Fibroblast of the conjunctiva (primary cell): ENCODE measurements at regions not wholly inside any gene's neighbourhood (a gene's known extent, or its start where the extent isn't known, plus 50 kb on each side); places are given as distances from the start of the nearest gene placed in this dataset.

Source experiments
- DNase-seq: peaks from one replicate; pipeline ENCODE4 v3.0.0-alpha.2; 2010; ENCODE audit warnings: low read depth

GRCh38 chr17:5820721-5821456 lies 236.6 kb upstream of the NLRP1 start:
- DNase-seq, result no peak

DNA sequence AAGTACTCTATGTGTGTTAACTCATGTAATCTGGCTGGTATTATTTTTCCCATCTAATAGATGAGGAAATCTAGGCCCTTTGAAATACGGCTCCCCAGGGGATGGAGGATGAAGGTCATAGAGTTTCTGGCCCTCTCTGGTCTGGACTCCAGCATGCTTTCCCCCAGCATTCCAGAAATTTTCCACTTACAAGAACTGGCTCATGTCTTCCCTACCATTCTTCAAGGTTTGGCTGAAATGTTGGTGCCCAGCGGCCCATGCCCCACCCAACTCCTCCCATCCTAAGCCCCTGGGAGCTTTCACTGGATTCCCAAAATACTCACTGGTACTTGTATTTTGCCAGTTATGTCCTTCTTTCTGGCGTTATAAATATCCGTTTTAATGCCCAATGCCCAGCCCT lies 237.5 kb upstream of the NLRP1 start:
- no peak for DNase-seq

GRCh38 chr17:5822281-5823060 lies 238.2 kb upstream of the NLRP1 start:
- DNase-seq, result no peak

GRCh38 chr17:5823219-5823618 lies 238.9 kb upstream of the NLRP1 start:
- no peak for DNase-seq

DNA sequence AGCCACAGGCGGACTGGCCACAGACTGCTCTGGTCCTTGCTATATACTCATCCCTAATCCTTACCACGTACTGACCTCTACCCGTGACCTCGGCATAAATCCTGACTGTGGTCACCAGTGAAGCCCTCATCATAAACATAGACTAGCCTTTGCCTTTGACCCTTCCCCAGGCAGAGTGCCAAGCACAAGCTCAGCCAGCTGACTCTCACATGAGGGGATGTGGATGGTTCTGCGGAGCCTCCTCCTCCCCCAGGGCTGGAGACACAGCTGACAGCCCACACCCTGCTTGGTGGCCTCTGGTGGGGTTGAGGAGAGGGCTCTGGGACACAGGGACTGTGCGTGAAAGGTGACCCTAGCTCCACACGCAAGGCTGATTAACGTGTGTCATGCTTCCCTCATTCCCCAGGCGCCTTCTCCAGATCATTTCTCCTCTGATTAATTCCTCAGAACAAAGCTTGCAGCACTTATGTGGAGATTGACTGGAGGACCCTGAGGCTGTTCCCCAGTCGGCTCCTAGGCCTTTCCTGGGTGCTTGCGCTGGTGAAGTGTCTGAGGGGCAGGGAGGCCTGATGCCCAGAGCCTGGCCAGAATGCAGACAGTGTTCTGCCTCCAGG lies 241.5 kb upstream of the NLRP1 start:
- DNase-seq, result no peak

GRCh38 chr17:5826384-5826783 lies 242.1 kb upstream of the NLRP1 start:
- no peak for DNase-seq

DNA sequence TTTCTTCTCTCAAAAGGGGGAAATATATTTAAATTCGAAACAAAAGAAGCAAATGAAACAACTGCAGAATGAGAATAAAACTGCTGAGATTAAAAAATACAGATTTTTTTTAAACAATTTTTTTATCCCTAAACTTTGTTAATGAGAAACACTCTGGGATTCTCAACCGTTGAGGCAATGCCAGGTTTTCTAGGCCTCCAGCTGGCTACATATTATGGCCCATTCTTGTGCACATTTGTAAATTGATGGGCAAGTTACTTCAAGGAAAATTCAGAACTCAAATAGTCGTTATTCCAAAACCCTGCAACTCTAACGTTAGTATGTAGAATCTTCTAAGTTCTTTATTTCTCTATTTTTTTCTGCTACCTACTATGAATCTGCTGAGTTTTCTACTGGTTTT lies 239.3 kb upstream of the WSCD1 start:
- DNase-seq, result no peak

GRCh38 chr17:5832886-5833285 lies 237.3 kb upstream of the WSCD1 start:
- no peak for DNase-seq

- peak; percentile 29 for DNase-seq
Measured at GRCh38 chr17:5837055-5837491, 233.1 kb upstream of the WSCD1 start.

GRCh38 chr17:5838661-5839300 lies 231.4 kb upstream of the WSCD1 start:
- DNase-seq, result no peak

- DNase-seq, result no peak
Measured at GRCh38 chr17:5840811-5841446, 229.2 kb upstream of the WSCD1 start.

GRCh38 chr17:5841862-5842261 lies 228.3 kb upstream of the WSCD1 start:
- DNase-seq, result no peak

DNA sequence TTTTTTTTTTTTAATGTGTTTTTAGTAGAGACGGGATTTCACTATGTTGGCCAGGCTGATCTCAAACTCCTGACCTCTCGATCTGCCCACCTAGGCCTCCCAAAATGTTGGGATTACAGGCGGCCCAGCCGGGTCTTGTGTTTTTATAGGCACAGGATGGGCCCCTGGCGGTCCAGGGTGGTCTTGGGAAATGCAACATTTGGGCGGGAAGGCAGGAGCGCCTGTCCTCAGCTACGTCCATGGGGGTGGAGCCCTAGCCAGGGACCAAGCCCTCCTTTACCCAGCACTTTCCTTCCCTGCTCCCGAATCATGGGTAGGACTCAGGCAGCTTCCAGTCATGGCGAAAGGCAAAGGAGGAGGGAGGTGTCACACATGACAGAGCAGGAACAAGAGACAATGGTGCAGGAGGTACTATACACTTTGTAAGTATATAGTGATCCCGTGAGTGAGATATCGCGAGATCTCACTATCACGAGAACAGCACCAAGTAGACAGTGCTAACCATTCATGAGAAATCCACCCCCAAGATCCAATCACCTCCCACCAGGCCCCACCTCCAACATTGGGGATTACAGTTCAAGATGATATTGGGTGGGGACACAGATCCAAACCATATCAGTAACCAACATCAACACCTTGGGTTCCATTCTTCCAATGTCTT lies 226.7 kb upstream of the WSCD1 start:
- DNase-seq, result no peak

DNA sequence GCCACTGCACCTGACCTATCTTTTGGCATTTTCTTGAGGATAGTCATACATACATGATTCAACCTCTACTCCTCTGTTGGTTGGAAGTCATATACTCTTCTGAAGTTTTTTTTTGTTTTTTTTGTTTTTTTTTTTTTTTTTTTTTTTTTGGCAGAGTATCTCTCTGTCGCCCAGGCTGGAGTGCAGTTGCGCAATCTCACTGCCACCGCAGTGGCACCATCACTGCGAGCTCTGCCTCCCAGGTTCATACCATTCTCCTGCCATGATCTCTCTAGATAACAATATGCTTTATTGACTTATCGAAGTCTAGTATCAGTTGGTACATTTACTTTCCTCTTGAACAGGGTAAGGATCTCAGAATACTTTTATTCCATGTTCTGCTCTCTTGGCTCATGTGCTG lies 224.2 kb upstream of the WSCD1 start:
- no peak for DNase-seq

GRCh38 chr17:5854871-5855554 lies 215.2 kb upstream of the WSCD1 start:
- no peak for DNase-seq

DNA sequence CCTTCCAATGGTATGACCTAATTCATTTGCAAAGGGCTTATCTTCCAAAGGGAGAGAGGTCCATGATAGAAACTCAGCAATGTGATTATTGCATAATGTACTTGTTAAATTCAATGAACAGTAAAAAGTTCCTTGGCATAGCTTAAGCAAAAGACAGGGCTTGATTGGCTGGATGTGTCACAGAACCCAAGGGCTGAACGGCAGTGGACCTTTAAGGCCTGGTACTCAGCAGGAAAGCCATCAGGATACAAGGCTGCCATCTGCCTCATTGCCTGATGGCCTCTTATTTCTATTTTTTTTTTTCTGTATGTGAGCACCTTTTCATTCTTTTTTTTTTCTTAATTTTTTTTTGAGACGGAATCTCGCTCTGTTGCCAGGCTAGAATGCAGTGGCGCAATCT lies 208.9 kb upstream of the WSCD1 start:
- no peak for DNase-seq

GRCh38 chr17:5861854-5862253 lies 208.3 kb upstream of the WSCD1 start:
- no peak for DNase-seq

- no peak for DNase-seq
Measured at GRCh38 chr17:5862395-5862794, 207.8 kb upstream of the WSCD1 start.

DNA sequence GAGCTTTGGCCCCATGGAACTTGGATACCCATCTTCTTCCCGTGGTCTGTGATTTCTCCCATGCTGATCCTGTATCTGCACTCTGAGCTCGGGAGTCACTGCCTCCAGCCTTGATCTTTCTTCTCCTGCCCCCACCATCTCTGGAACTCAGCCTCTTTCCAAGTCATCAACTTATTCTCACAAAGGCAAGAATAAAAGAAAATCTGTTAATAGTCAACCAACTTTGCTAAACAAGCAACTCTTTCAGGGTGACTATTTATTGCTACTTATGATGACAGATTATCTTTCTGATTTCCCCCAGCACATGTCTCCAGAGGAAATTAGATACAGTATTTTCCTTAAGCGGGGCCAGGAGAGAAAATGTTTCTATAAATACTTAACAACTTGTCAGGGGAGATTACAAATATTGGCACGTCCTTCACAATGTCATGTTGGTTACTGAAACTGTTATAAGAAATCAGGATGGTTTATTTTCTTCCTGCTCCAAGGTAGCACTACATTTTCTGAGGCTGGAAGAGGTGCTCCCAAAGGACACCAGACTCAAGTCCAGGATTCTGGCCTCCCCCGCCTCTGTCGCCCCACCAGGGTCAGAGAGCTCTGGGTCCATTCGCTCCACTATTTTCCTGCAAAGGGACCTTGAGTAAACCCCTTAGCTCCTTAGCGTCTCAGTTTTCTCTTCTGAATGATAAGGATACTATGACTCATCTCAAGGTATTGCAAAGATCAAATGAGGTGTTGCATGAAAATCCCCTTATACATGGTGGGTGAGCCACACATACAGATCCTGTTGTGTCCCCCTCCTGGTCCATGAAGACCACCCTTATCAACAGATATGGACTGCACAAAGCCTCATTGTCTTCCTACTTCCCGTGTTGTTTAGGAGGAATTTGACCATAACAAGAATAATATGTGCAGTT lies 205.2 kb upstream of the WSCD1 start:
- no peak for DNase-seq

DNA sequence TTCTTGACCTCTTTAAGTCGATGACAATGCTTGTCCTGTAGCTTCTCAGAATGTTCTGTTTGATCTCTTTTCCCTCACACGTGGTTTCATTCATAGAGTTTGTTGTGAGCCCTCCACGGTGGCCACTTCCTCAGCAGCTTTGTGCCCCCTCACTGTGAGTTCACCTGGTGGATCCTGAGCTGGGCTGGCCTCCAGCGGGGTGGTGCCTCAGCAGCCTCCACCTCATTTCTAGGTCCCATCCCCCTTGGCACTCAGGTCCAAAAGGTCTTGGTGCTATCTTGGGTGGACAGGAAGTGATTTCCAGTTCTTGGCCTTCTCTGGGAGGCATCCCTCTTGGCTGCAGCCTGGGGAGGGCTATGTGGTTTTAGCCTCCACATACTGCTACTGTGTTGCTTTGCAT lies 203.2 kb upstream of the WSCD1 start:
- no peak for DNase-seq
